ENCODE measurements at regions not wholly inside any gene's neighbourhood (a gene's known extent, or its start where the extent isn't known, plus 50 kb on each side); places are given as distances from the start of the nearest gene placed in this dataset.
"Not testable (repeated sequence)": the region's sequence is repeated elsewhere in the genome, so short reads cannot be mapped to it uniquely, and the experiment has no call there.

DNA sequence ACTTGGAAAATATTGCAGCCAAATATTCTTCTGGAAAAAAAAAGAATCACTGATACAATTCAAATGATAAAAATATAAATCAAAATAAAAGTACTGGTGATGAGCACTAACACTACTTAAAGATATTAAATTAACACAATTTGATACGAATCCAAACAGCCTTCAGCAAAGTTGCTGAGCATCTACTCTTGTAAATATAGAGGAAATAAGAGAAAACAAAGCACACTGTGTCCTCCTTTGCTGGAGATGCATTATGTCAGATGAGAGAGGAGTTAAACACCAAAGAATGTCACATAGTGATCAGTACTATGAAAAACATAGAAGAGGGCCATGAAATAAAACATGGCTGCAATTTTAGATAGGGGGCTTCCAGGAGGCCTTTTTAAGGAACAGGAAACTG is 177.4 kb upstream of the RNPC3 start:
- DNase-seq = no peak

DNA sequence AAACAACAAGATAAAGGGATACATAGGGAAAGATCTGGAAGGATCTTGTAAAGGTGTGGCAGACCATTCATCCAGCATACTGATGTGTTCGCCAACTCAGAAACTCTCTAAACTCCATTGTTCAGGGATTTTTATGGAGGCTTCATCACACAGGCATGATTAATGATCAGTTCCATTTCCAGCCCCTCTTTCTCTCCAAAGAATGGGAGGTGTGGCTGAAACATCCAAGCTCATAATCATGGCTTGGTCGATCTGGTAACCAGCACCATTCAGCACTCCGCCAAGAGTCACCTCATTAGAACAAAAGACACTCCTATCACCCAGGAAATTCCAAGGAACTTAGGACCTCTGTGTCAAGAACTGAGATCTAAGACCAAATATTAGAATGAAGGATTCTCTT is 180.6 kb upstream of the RNPC3 start:
- DNase-seq = no peak

DNA sequence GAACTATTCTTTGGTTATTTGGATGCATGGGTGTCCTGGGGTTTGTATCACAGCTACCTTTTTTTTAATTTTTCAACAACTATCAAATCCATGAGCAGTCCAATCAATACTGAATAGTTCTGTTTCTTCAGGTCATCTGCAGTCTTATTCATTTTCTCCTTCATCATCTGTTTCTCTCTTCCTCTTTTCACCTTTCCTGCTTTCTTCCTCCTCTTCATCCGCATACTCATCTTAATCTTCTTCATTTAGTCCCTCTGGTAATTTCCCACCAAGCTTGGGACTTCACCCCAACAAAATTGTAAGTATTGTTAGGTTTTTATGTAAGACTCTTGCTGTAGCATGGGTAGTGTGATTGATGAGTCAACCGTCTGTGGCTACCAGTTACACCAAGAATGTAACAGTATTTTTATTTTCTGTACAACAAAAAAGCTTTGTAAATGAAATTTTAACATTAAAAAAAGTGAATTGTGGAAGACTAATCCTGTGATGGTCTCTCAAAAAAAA is 184.1 kb upstream of the RNPC3 start:
- DNase-seq = no peak

DNA sequence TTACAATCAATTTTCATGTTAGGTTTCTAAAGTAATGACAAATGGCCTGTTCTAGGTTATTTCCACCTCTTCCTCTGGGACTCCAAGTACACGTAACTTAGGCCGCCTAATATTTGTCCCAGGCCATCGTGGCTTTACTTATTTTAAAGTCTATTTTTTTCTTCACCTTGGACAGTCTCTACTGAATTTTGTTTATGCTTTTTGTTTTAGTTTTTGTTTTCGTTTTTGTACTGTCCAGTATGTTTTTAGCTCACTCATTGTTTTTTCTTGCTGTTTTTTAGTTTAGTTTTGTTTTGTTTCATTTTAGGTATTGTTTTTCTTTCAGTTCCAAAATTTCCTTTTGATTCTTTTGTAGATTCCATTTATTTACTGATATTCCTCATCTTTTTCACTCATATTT is 187.7 kb upstream of the RNPC3 start:
- DNase-seq = no peak

DNA sequence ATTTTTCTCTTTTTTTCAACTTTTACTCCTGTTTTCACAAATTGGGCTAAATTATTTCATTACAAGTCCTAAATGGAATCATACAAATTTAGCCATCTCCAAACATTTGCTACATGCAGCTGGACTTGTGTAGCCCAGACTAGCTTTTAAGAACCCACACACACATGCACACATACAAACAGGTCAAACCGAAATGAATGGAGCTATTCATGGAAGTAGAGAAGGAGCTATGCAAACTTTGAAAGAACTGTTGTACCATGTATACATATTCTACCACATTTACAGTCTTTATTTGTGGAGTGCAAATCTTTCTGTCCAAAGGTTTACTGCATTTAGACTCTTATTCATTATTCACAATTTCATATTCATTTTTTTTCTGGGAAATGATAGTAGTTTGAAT is 189.1 kb upstream of the RNPC3 start:
- DNase-seq = peak; percentile 77

DNA sequence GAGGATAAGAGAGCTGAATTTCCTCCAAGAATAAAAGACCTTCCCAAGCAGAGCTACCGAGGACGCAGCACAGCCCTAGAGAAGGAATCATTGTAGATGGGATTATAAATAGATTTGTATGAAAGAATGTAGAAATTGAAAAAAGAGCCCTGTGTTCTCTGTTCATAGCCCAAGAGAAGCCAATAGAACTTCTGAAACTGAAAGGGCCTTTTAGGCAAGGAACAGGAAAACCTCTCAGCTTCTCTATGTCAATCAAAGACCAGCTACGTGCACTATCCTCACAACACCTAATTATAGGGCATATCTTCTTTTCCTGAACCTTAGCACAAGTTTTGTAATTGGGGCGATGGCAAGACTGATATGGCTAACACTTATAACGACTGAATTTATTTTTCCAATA is 192.4 kb upstream of the RNPC3 start:
- peak; percentile 3 for DNase-seq

DNA sequence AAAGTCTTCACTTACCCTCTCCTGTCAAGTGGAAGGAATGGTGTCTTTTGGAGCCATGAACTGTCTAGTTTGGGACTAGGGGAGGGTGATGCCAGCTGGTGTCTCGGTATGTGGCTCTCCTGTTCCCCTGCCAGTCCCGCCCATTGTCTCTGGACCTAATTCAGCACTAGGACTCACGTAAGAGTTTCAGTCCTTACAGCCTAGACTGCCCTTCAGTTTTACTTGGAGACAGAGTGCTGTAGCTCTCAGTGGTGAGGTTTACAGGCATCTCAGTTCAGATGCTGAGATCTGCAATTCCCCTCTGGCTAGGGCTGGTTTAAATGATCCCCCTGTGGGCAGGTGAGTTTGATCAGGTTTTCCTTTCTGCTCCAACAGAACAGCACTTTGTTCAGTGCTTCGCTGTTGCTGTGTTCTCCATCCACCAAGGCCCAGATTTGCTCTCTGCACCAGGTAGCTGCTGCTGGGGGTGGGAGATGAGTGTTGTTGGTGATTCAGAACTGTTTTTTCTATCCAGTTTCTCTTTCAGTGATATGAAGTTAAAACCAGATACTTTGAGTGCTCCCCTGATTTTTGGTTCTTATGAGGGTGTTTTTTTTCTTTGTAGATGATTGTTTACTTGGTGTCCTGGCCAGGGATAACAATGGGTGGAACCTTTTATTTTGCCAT is 198.3 kb upstream of the RNPC3 start:
- DNase-seq = no peak

DNA sequence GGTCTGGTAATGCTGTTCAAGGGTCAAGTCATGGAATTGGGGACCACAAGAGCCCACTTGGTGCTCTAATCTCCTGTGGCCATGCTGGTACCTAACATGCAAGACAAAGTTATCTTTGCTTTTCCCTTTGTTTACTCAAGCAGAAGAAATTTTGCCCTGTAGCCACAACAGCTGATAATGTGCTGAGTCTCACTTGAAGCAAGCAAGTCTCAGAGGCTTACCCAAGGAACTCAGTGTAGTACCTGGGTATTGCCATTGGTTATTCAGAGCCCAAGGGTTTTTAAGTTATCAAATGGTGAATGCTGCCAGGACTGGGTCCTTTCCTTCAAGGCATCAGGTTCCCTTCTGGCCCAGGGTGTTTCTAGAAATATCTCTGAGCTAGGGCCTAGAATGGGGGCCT is 198.9 kb upstream of the RNPC3 start:
- DNase-seq = no peak

DNA sequence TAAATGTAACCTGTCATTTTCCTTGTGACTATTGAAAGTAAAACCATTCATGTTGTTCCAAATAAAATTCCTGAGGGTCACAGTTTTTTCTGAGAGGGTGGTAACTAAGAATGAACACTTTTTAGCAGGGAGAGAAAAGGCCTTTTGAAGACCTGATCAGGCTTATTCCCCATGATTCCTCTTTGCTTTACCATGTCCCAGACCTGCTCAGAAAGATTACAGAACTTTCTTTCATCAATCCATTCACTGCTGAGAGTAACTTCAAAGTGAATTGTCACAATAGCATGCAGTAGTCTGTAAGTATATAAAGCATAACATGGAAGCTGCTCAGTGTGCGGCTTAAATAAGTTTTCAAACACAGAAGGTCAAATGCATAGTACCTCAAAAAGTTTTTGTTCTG is 201.5 kb upstream of the COL11A1 start:
- DNase-seq = no peak

DNA sequence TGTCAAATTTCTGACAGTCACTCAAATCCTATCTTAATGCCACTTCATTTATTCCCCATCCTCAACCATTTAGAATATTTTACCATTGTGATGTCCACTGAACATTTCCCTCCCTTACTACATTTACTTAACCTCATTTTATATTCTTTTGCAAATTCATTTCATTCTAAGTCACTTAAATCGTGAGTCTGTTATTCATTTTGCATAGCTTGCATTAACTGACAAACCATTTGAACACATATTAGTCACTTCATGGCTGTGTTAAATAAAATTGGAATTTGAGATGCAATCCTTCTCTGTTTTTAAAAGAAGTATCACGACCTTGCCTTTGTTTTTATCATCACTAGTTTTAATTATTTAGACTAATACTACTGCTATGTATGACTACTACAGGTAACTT is 199.4 kb upstream of the COL11A1 start:
- DNase-seq = no peak

DNA sequence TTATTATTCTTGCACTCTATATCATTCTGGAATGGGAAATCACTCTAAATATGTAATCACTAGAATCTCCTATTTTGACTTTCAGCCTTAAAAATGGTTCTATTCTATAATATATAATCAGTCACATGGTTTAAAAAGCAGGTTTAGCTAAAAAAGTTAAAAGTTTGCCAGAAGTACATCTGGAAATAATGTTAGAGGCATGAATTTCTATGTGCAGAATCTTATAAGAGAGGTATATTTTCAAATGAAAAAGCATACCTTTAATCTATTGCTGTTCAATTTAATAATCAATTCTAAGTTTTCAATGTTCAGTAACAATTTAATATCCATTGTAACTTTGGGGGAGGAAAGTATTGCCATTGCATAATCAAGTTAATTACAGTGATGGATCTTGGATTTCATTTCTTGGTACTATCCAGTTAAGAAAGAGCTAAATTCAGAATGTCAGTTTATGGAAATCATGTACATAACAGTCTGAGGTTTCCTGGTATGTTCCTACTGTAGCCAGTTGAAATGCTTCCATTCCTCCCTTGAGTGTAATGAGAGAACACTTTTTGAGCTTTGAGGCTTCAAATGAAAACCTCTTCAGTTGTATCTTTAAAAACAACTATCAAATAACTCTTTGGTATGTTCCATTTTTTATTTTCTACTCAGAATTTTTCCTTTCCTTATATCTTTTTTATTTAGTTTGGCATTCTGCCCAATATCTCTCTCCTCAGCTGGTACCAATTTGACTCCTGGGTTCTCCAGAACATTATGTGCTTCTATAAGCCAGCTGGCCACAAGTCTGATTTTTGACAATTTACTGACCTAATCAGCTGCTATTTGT is 175.7 kb upstream of the COL11A1 start:
- peak; percentile 53 for DNase-seq

DNA sequence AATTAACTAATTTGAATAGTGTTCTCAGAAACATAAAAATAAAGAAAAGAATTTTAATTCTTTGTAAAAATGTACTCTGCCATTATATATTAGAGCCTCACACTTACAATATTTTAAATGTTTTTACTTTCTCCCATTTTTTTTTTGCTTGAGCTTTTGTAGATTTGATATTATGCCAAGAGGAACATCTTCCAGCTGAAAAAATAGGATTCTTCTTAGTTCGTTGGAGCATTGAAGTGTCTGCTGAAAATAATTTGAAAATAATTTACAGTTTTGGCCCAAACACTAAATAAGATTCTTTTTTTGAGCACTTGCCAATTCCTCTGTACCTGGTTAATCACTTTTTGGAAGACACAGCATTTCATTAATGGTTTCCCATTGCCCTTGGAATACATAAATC is 175.0 kb upstream of the COL11A1 start:
- no peak for DNase-seq

DNA sequence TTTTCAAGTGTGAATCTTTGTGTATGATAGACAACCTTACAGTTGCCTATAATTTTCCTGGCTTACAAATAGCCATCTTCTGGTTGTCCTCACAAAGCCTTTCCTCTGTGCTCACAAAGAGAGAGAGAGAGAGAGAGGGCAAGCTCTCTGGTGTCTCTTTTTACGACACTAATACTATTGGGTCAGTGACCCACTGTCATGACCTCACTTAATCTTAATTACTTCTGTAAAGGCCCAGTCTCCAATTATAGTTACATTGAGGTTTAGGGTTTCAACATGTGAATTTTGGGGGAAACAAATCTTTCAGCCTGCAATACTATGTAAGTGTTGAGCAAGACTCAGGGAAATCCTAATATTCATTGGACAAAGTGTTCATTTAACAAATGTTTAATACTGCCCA is 167.4 kb upstream of the COL11A1 start:
- no peak for DNase-seq

DNA sequence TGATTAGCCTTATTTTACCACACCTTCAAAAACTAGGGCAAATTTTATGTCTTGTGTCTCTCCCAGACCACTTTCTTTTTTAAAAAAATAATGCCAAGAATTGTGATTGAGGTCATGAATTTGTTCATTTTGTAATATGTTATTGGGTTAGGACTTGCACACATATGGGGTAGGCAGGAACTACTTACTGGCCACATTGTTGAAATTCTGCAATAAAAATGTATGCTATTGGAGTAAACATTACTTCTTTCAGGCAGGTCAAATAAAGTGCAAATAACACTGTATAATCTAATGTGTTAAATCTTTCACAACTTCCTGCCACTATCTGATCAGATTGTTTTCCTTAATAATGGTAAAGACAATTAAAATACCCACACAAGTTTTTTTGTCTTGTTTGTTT is 166.6 kb upstream of the COL11A1 start:
- DNase-seq = no peak

DNA sequence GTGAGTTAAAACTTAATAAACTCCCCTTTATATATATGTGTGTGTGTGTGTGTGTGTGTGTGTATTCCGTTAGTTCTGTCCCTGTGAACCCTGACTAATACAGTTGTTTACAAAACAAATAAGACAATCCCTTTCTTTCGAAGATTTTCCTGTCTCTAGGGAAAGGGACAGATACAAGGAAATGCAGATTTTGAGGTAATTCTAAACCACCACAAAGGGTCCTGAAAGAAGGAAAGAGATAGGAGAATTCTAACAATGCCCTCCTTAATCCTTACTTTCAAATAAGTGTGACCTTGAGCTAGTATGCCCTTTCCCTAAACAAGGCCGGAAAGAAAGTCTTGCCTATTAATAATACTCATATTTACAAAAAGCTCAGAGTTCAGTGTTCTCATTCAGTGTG is 164.8 kb upstream of the COL11A1 start:
- DNase-seq = no peak

DNA sequence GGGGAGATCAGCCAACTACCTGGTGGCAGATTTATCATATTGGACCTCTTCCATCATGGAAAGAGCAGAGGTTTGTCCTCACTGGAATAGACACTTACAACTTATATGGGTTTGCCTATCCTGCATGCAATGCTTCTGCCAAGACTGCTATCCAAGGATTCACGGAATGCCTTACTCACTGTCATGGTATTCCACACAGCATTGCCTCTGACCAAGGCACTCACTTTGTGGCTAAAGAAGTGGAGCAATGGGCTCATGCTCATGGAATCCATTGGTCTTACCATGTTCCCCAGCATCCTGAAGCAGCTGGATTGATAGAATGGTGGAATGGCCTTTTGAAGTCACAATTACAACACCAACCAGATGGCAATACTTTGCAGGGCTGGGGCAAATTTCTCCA is 163.1 kb upstream of the COL11A1 start:
- not testable (repeated sequence) for DNase-seq

DNA sequence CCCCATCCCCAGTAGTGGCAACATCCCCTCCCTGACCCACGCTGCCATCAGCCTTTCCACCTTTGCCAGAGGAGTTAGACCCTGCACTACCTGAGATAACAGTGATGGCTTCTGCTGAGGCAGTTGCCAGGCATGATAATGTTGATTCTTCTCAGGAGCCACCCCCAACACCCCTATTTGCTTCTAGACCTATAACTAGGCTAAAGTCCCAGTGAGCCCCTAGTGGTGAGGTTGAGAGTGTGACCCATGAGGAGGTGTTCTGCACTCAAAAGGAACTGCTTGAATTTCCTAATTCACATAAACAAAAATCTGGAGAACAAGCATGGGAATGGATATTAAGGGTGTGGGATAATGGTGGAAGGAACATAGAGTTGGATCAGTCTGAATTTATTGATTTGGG is 159.6 kb upstream of the COL11A1 start:
- DNase-seq = no peak

DNA sequence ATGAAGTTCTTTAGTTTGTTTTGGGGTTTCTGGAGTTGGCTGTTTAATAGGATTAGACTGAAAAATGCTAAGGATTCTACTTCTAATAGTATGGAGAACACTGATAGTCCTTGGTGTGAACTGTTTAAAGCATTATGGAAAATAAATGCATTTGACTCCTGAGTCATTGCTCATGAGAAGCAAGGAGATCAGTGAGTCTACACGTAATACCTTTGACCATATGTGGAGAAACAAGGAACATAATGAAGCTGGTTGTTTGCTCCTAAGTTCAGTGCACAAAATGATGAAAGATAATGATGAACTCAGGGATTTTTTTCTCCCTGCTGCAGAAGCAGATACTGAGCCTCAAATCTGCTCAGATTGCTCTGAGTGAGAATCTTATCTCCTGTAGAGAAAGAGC is 158.9 kb upstream of the COL11A1 start:
- DNase-seq = no peak

DNA sequence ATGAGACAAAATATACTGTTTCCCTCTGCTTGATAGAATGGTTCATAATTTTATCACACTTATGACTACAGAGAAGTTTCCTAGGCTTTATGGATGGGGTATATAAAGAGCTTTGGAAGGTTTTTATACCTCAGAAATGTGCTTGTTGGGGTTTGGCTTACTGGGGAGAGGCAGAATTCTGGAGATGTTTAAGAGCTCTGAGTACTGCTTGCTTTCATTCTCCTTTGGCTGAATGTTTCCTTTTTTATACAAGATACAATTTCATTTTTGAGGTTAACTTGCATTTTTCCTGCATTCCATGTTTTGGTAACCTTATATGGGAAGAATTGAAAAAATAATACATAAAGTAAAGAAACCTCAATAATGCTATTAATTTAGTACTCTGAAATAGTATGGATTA is 157.7 kb upstream of the COL11A1 start:
- DNase-seq = no peak

DNA sequence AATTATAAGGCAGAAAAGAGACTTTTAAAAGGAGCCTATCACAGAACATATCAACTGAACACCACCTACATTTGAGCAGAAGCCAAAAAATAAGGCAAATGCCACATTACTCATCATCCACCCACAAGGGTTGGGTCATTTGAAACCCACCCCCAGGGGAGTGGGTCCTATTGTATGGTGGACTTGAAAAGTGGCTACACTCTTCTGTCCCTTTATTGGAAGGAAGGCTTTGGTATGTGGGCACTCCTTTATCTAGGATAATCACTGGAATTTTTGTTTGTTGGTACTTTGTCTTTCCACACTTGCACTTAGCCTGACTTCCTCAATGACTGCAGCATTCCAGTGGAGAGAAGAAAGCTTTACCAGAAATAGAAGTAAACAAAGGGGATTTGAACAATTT is 157.2 kb upstream of the COL11A1 start:
- no peak for DNase-seq

DNA sequence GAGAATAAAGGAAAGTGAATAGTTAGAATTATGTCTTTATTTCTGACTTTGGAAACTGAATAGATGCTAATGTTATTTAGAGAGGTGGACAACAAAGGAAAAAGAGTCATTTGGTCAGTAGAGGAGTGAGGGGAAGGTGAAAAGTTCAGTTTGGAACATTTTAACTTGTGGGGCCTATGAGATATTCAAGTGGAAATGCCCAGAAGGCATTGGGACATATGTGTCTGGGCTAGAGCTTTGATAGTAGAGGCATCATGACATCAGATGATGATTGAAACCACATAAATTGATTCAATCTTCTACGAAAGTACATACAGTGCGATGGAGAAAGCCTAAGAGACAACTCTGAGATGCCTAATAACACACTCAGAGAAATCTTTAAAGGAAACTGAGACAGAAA is 151.7 kb upstream of the COL11A1 start:
- no peak for DNase-seq

DNA sequence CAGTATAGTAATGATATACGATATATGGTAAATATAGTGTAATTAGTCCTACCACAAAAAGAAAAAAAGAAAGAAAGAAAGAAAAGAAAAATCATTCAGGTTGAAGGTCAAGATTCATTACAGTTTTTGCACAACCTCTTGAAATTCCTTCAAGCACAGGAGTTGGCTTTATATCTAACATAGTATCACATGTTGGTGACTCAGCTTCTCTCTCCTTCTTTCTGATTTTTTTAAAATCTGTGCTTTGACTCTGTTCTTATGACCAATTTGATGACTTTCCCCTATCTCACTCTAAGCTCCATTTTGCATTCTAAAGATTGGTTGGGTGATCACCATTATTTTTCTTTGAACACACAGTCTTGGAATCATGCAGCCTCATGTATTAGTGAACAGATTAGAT is 148.2 kb upstream of the COL11A1 start:
- no peak for DNase-seq

DNA sequence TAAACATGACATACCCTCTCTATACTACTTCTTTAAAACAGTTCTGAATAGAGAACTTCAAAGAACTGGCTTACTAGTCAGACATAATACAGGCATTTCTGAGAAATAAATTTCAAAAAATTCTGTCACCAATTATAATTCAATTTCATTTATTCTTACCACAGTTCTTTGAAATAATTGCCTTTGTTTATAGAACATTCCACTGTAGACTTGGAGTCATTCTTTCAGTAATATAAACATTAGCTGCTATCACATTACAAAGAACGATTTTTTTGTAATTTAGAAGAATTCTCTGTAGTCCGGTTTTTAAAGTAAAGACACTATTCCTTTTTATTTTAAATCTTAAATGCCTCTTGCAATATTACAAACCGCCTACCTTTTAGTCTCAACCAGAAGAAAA is 146.4 kb upstream of the COL11A1 start:
- DNase-seq = no peak

DNA sequence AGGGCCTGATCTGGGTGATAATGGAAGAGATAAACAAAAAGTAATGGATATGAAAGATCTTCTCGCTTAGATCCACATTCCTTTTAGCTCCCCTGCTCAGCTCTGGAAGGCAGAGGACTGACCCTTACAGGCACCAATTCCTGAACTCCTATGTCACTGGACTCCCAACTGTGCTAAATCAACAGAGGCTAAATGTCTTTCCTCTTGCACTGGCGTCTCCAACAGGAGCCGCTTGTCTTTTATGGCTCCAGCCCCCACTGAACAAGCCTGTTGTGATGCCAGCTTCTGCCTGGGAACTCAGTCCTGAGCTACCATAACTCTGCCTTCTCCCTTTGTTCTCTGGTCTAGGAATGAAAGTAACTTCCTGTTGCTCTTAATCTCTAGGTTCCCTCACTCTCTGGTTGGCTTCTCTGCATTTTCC is 142.1 kb upstream of the COL11A1 start:
- DNase-seq = no peak
